Ascending aorta (tissue), 2 donors: ENCODE measurements at regions not wholly inside any gene's neighbourhood (a gene's known extent, or its start where the extent isn't known, plus 50 kb on each side); places are given as distances from the start of the nearest gene placed in this dataset.

Source experiments
- DNase-seq, 2 donors: peaks; one replicate each; pipeline ENCODE4 v3.0.0-alpha.2; 2019; ENCODE audit warnings: low spot score in 2 of 2
- H3K27ac ChIP-seq, 2 donors: fragments of 200-600 bp; sonication (generic); one replicate each; pipeline ENCODE4 v1.5.1; 2016 to 2017; ENCODE audit warnings: mild to moderate bottlenecking in 1 of 2
- H3K27me3 ChIP-seq: fragments of 200-600 bp; sonication (generic); one replicate; pipeline ENCODE4 v1.5.1; 2017
- H3K36me3 ChIP-seq, 2 donors: fragments of 200-600 bp; sonication (generic); one replicate each; pipeline ENCODE4 v1.5.1; 2016
- H3K4me1 ChIP-seq, 2 donors: fragments of 200-600 bp; sonication (generic); one replicate each; pipeline ENCODE4 v1.5.1; 2016 to 2017; ENCODE audit warnings: mild to moderate bottlenecking in 1 of 2
- H3K4me3 ChIP-seq, 2 donors: fragments of 200-600 bp; sonication (generic); one replicate each; pipeline ENCODE4 v1.5.1; 2016 to 2017; ENCODE audit warnings: mild to moderate bottlenecking in 1 of 2
- H3K9me3 ChIP-seq, 2 donors: fragments of 200-600 bp; sonication (generic); one replicate each; pipeline ENCODE4 v1.5.1; 2016
- intact Hi-C: fragments of 100-400 bp; cut with DNase I; formaldehyde crosslinking; loops from one replicate; pipeline ENCODE4 v1.15.1; 2023
- TF ChIP-seq, protein P1 (sequence below), 3 experiments: fragments of 200-600 bp in 2 of 3; fragments of 450-650 bp in 1 of 3; sonication (generic) in 2 of 3; IDR thresholded peaks; one replicate each; pipeline ENCODE4 v1.5.1; 2016 to 2019; ENCODE audit warnings: antibody characterized with exemption in 3 of 3, mild to moderate bottlenecking in 1 of 3, moderate library complexity in 1 of 3

DNA sequence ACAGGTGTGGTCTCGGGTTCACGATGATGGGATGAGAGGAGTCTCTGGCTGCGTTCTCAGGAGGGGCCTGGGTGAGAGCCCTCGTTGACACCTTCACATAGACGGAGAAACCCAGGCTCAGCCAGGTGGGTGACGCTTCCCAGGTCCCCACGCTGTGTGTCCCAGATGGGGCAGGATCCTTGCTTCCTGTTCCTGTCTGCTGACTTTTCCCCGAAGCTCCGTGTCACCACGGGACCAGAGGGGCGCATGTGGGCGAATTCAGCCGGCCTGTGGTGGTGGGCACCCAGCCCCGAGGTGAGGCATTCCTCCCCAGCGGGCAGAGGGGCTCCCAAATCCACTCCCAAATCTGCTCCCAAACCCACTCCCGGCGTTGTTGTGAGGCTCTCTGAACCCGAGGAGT is 732.8 kb downstream of the BRD1 start:
- TF ChIP-seq, protein P1, sequence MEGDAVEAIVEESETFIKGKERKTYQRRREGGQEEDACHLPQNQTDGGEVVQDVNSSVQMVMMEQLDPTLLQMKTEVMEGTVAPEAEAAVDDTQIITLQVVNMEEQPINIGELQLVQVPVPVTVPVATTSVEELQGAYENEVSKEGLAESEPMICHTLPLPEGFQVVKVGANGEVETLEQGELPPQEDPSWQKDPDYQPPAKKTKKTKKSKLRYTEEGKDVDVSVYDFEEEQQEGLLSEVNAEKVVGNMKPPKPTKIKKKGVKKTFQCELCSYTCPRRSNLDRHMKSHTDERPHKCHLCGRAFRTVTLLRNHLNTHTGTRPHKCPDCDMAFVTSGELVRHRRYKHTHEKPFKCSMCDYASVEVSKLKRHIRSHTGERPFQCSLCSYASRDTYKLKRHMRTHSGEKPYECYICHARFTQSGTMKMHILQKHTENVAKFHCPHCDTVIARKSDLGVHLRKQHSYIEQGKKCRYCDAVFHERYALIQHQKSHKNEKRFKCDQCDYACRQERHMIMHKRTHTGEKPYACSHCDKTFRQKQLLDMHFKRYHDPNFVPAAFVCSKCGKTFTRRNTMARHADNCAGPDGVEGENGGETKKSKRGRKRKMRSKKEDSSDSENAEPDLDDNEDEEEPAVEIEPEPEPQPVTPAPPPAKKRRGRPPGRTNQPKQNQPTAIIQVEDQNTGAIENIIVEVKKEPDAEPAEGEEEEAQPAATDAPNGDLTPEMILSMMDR (IDR thresholded peaks at IDR 0.05), result no peak
- peaks cover 2 to 3% of the 10 kb centered on the region in 2 donors for H3K4me1 ChIP-seq
- H3K9me3 ChIP-seq, result no peaks in the 10 kb centered on the region
- no peaks in the 10 kb centered on the region for H3K27me3 ChIP-seq
- no peak overlapping the region for H3K27ac ChIP-seq
- intact Hi-C loops, result loop anchor here (5.0 kb wide), 1 partner anchor 78 kb away; no protein-coding TSS in a partner anchor
- H3K36me3 ChIP-seq, result no peaks in the 10 kb centered on the region
- no peak overlapping the region for H3K4me3 ChIP-seq
- DNase-seq, result no peak

DNA sequence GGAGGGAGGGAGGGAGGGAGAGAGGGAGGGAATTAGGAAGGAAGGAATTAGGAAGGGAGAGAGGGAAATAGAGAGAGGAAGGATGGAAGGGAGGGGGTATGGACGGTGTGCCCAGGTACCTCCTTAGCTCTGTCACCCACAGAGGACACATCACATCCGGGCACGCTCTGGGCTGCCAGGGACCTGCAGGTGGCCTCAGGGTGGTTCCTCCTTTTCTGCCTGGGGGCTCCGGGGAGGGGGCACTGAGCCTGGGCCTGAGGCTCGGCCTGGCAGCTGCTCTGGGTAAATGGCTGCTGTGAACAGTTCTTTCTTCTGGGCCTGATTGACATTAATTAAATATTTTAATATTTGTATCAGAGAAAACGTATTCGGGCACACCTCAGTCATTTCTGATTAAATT is 733.5 kb downstream of the BRD1 start:
- no peak for DNase-seq
- intact Hi-C loops, result no loop called here

DNA sequence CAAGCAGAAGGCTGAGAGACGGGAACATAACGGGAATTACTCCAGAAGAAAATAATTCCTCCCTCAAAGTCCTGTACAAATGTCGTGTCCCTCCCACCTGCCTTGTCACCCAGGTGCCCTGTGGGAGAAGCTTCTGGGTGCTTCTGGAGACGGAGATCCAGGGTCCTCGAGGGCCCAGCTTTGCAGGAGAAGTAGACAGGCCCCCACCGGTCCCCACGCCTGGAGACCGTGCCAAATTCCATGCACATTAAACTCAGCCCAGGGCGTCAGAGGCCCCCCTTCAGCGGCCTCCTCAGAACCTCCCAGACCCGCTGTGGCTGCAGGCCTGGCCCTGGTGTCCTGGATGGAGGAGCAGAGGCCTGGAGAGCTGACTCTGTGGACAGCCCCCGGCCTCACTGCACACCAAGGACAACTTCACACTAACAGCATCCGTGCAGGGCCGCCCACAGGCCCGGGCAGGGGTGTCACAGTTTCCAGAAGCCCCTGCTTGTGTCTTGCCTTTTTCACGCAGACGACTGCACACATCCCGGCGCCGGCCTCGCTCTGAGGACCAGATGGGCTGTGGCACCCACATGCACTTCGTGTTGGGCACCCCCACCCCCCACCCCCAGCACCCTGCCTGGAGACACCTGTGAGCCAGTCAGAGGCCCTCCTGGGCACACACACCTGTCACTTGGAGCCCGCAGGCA is 734.3 kb downstream of the BRD1 start:
- no peak for DNase-seq
- no peaks in the 10 kb centered on the region for H3K27me3 ChIP-seq
- H3K9me3 ChIP-seq, result no peaks in the 10 kb centered on the region
- H3K36me3 ChIP-seq, result no peaks in the 10 kb centered on the region
- TF ChIP-seq, protein P1 (IDR thresholded peaks at IDR 0.05), result no peak
- no peaks in the 10 kb centered on the region for H3K4me1 ChIP-seq
- intact Hi-C loops, result no loop called here
- no peak overlapping the region for H3K4me3 ChIP-seq
- no peak overlapping the region for H3K27ac ChIP-seq

More for the DNA sequence above, 733.5 kb downstream of the BRD1 start:
- TF ChIP-seq, protein P1 (IDR thresholded peaks at IDR 0.05), result no peak
- H3K9me3 ChIP-seq, result no peaks in the 10 kb centered on the region
- H3K36me3 ChIP-seq, result no peaks in the 10 kb centered on the region
- no peaks in the 10 kb centered on the region for H3K27me3 ChIP-seq
- H3K4me3 ChIP-seq, result no peak overlapping the region
- no peak overlapping the region for H3K27ac ChIP-seq
- H3K4me1 ChIP-seq, result no peaks in the 10 kb centered on the region

DNA sequence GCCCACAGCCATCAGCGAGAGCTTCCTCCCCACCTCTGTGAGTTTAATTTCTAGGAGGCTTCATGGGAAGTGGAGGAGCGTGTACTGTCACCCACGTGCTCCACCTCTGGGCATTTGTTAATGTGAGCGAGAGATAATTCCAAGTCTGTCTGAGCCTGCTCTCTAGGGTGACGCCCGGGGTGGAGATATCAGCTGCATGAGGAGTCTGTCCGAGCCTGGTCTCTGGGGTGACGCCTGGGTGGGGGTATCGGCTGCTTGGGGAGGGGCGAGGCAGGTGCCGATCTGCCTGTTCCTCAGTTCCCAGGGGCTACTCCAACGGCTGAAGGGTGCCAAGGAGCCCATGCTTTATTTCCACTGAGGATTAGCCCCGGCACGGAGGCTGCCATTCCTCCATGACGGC is 735.0 kb downstream of the BRD1 start:
- TF ChIP-seq, protein P1 (IDR thresholded peaks at IDR 0.05), result no peak
- intact Hi-C loops, result no loop called here
- H3K36me3 ChIP-seq, result no peaks in the 10 kb centered on the region

DNA sequence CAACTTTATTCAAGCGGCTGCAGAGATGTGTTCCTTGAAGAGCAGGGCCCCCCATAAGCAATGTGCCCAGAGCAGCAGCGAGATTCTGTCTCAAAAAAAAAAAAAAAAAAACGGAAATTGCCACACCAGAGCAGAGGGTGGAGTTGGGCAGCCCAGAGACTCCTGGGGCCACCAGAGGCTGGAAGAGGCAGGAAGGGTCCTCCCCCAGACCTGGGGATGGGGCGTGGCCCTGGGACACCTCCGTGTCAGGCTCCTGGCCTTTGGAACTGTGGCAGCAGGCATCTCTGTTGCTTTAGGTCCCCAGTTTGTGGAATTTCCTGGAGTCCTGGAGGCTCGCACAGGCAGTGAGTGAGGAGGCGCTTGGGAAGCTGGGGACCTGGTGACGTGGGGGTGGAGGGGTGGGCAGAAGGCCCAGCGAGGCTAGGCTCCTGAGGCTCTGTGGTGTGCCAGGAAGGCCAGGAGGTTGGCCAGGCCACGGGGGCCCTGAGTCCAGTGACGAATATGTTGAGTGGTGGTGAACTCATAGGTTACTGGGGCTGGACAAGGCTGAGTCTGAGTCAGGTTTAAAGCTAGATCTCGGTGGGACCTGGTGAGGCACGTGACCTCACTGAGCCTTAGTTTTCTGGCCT is 735.6 kb downstream of the BRD1 start:
- H3K27ac ChIP-seq, result no peak overlapping the region
- no peaks in the 10 kb centered on the region for H3K4me1 ChIP-seq
- H3K27me3 ChIP-seq, result no peaks in the 10 kb centered on the region
- H3K36me3 ChIP-seq, result no peaks in the 10 kb centered on the region
- H3K4me3 ChIP-seq, result no peak overlapping the region
- intact Hi-C loops, result no loop called here
- H3K9me3 ChIP-seq, result no peaks in the 10 kb centered on the region
- no peak for DNase-seq
- TF ChIP-seq, protein P1 (IDR thresholded peaks at IDR 0.05), result no peak

More for the DNA sequence above, 735.0 kb downstream of the BRD1 start:
- no peaks in the 10 kb centered on the region for H3K9me3 ChIP-seq
- H3K4me1 ChIP-seq, result no peaks in the 10 kb centered on the region
- H3K4me3 ChIP-seq, result no peak overlapping the region
- H3K27me3 ChIP-seq, result no peaks in the 10 kb centered on the region
- no peak overlapping the region for H3K27ac ChIP-seq
- no peak for DNase-seq
